HEK293 (cell line): ENCODE measurements at regions not wholly inside any gene's neighbourhood (a gene's known extent, or its start where the extent isn't known, plus 50 kb on each side); places are given as distances from the start of the nearest gene placed in this dataset.

Experiments
- CTCF ChIA-PET: fragments of 350-600 bp; formaldehyde crosslinking; extraction: SDS; loops from one replicate; lab custom pipeline; 2021; ENCODE audit warnings: antibody characterized with exemption; lab: Yijun Ruan, JAX
- POLR2A ChIA-PET: fragments of 300-600 bp; formaldehyde crosslinking; extraction: SDS; loops from one replicate; lab custom pipeline; 2020; ENCODE audit warnings: antibody characterized with exemption, inconsistent platforms; lab: Yijun Ruan, JAX
- H3K27ac ChIP-seq: fragments of 200-500 bp; sonication (Bioruptor generic); 2 replicates; pipeline ENCODE4 v1.5.1; 2014; ENCODE audit warnings: low read depth, low read length, control low read depth, inconsistent platforms; ENCODE audit errors: extremely low read depth
- H3K36me3 ChIP-seq, 2 experiments: fragments of 200-500 bp in 1 of 2; sonication (Bioruptor generic) in 1 of 2; 1 replicate in 1 of 2; 2 replicates in 1 of 2; pipeline ENCODE4 v1.5.1; 2014 to 2017; ENCODE audit warnings: inconsistent platforms in 2 of 2, low read length in 2 of 2; ENCODE audit not compliant: control insufficient read depth in 2 of 2, insufficient read depth in 1 of 2
- H3K4me1 ChIP-seq: fragments of 200-500 bp; sonication (Bioruptor generic); 2 replicates; pipeline ENCODE4 v1.5.1; 2014; ENCODE audit warnings: mild to moderate bottlenecking, low read length, inconsistent platforms; ENCODE audit not compliant: control insufficient read depth, insufficient read depth
- H3K4me3 ChIP-seq: 2 replicates; pipeline ENCODE4 v1.5.1; 2011; ENCODE audit warnings: low read depth, mild to moderate bottlenecking, control low read depth, low read length, moderate library complexity
- H3K9me3 ChIP-seq: fragments of 200-500 bp; sonication (Bioruptor generic); 2 replicates; pipeline ENCODE4 v1.5.1; 2014; ENCODE audit warnings: low read depth, low read length, inconsistent platforms; ENCODE audit not compliant: control insufficient read depth, insufficient read depth
- EGR2 ChIP-seq: fragments of 450-650 bp; formaldehyde crosslinking; IDR thresholded peaks from 2 replicates; pipeline ENCODE4 v1.5.1; 2016; ENCODE audit warnings: low read depth, missing biosample characterization, missing genetic modification characterization
- GLIS1 ChIP-seq: fragments of 450-650 bp; formaldehyde crosslinking; IDR thresholded peaks from 2 replicates; pipeline ENCODE4 v1.5.1; 2016; ENCODE audit warnings: missing biosample characterization, missing genetic modification characterization
- KLF9 ChIP-seq: fragments of 450-650 bp; formaldehyde crosslinking; IDR thresholded peaks from 2 replicates; pipeline ENCODE4 v1.5.1; 2016; ENCODE audit warnings: missing biosample characterization, missing genetic modification characterization, low read depth
- OSR2 ChIP-seq: fragments of 450-650 bp; formaldehyde crosslinking; IDR thresholded peaks from 2 replicates; pipeline ENCODE4 v1.5.1; 2016; ENCODE audit warnings: missing biosample characterization, missing genetic modification characterization
- SCRT1 ChIP-seq: fragments of 450-650 bp; formaldehyde crosslinking; IDR thresholded peaks from 2 replicates; pipeline ENCODE4 v1.5.1; 2016; ENCODE audit warnings: missing biosample characterization, missing genetic modification characterization, borderline replicate concordance
- WT1 ChIP-seq: fragments of 450-650 bp; formaldehyde crosslinking; IDR thresholded peaks from 2 replicates; pipeline ENCODE4 v1.5.1; 2016; ENCODE audit warnings: missing biosample characterization, missing genetic modification characterization
- YY1 ChIP-seq: fragments of 450-650 bp; formaldehyde crosslinking; IDR thresholded peaks from 2 replicates; pipeline ENCODE4 v1.5.1; 2018; ENCODE audit warnings: missing biosample characterization, missing genetic modification characterization
- ZBTB7A ChIP-seq: fragments of 450-650 bp; formaldehyde crosslinking; IDR thresholded peaks from 2 replicates; pipeline ENCODE4 v1.5.1; 2016; ENCODE audit warnings: low read depth, missing biosample characterization, missing genetic modification characterization
- ZFP41 ChIP-seq: fragments of 450-650 bp; formaldehyde crosslinking; IDR thresholded peaks from 2 replicates; pipeline ENCODE4 v1.5.1; 2016; ENCODE audit warnings: missing biosample characterization, missing genetic modification characterization, borderline replicate concordance
- ZNF10 ChIP-seq: fragments of 450-650 bp; formaldehyde crosslinking; IDR thresholded peaks from 2 replicates; pipeline ENCODE4 v1.5.1; 2017; ENCODE audit warnings: missing biosample characterization, missing genetic modification characterization
- ZNF155 ChIP-seq: fragments of 450-650 bp; formaldehyde crosslinking; IDR thresholded peaks from 2 replicates; pipeline ENCODE4 v1.5.1; 2016; ENCODE audit warnings: missing biosample characterization, missing genetic modification characterization
- ZNF184 ChIP-seq: fragments of 450-650 bp; IDR thresholded peaks from 2 replicates; pipeline ENCODE4 v1.5.1; 2018; ENCODE audit warnings: missing biosample characterization, mild to moderate bottlenecking, missing genetic modification characterization
- ZNF19 ChIP-seq: fragments of 450-650 bp; formaldehyde crosslinking; IDR thresholded peaks from 2 replicates; pipeline ENCODE4; 2016; ENCODE audit warnings: missing biosample characterization, missing genetic modification characterization, low read depth
- ZNF2 ChIP-seq: fragments of 450-650 bp; formaldehyde crosslinking; IDR thresholded peaks from 2 replicates; pipeline ENCODE4 v1.5.1; 2016; ENCODE audit warnings: missing biosample characterization, missing genetic modification characterization
- ZNF266 ChIP-seq: fragments of 450-650 bp; formaldehyde crosslinking; IDR thresholded peaks from 2 replicates; pipeline ENCODE4 v1.5.1; 2016; ENCODE audit warnings: missing biosample characterization, missing genetic modification characterization, low read depth
- ZNF274 ChIP-seq, 2 experiments: fragments of 200-500 bp in 1 of 2; fragments of 450-650 bp in 1 of 2; sonication (Bioruptor generic) in 1 of 2; formaldehyde crosslinking in 1 of 2; IDR thresholded peaks; 2 replicates each; pipeline versions ENCODE4 v1.5.1 to v1.6.1; 2014 to 2016; ENCODE audit warnings: borderline replicate concordance in 1 of 2, inconsistent platforms in 1 of 2, low read length in 1 of 2, missing biosample characterization in 1 of 2, missing genetic modification characterization in 1 of 2
- ZNF324 ChIP-seq: fragments of 450-650 bp; formaldehyde crosslinking; IDR thresholded peaks from 2 replicates; pipeline ENCODE4 v1.5.1; 2016; ENCODE audit warnings: missing biosample characterization, missing genetic modification characterization
- ZNF341 ChIP-seq: fragments of 450-650 bp; formaldehyde crosslinking; IDR thresholded peaks from 2 replicates; pipeline ENCODE4; 2016; ENCODE audit warnings: low read depth, missing biosample characterization, missing genetic modification characterization
- ZNF354C ChIP-seq: fragments of 450-650 bp; formaldehyde crosslinking; IDR thresholded peaks from 2 replicates; pipeline ENCODE4 v1.5.1; 2016; ENCODE audit warnings: missing biosample characterization, missing genetic modification characterization, low read depth, borderline replicate concordance
- ZNF394 ChIP-seq: fragments of 450-650 bp; formaldehyde crosslinking; IDR thresholded peaks from 2 replicates; pipeline ENCODE4 v1.5.1; 2016; ENCODE audit warnings: missing biosample characterization, missing genetic modification characterization, mild to moderate bottlenecking, moderate library complexity, borderline replicate concordance
- ZNF558 ChIP-seq: fragments of 450-650 bp; formaldehyde crosslinking; IDR thresholded peaks from 2 replicates; pipeline ENCODE4 v1.5.1; 2016; ENCODE audit warnings: missing biosample characterization, missing genetic modification characterization
- ZNF560 ChIP-seq: fragments of 450-650 bp; formaldehyde crosslinking; IDR thresholded peaks from 2 replicates; pipeline ENCODE4 v1.5.1; 2017; ENCODE audit warnings: missing biosample characterization, missing genetic modification characterization, borderline replicate concordance
- ZNF621 ChIP-seq: fragments of 450-650 bp; formaldehyde crosslinking; IDR thresholded peaks from 2 replicates; pipeline ENCODE4 v1.5.1; 2017; ENCODE audit warnings: missing biosample characterization, missing genetic modification characterization
- ZNF629 ChIP-seq: fragments of 450-650 bp; formaldehyde crosslinking; IDR thresholded peaks from 2 replicates; pipeline ENCODE4 v1.5.1; 2017; ENCODE audit warnings: missing biosample characterization, missing genetic modification characterization
- ZNF777 ChIP-seq: fragments of 450-650 bp; formaldehyde crosslinking; IDR thresholded peaks from 2 replicates; pipeline ENCODE4 v1.5.1; 2017; ENCODE audit warnings: missing biosample characterization, missing genetic modification characterization, borderline replicate concordance
- ZNF792 ChIP-seq: fragments of 450-650 bp; formaldehyde crosslinking; IDR thresholded peaks from 2 replicates; pipeline ENCODE4 v1.5.1; 2016; ENCODE audit warnings: missing biosample characterization, missing genetic modification characterization
- ZNF837 ChIP-seq: fragments of 450-650 bp; formaldehyde crosslinking; IDR thresholded peaks from 2 replicates; pipeline ENCODE4 v1.5.1; 2016; ENCODE audit warnings: missing biosample characterization, missing genetic modification characterization
- TF ChIP-seq, protein P1 (sequence below): fragments of 450-650 bp; formaldehyde crosslinking; IDR thresholded peaks from 2 replicates; pipeline ENCODE4 v1.5.1; 2016; ENCODE audit warnings: missing biosample characterization, missing genetic modification characterization
- TF ChIP-seq, protein P2 (sequence below): fragments of 450-650 bp; formaldehyde crosslinking; IDR thresholded peaks from 2 replicates; pipeline ENCODE4 v1.5.1; 2017; ENCODE audit warnings: missing biosample characterization, missing genetic modification characterization
- TF ChIP-seq, protein P3 (sequence below): fragments of 450-650 bp; IDR thresholded peaks from 2 replicates; pipeline ENCODE4 v1.5.1; 2018; ENCODE audit warnings: missing biosample characterization, mild to moderate bottlenecking, missing genetic modification characterization
- TF ChIP-seq, protein P4 (sequence below): fragments of 450-650 bp; formaldehyde crosslinking; IDR thresholded peaks from 2 replicates; pipeline ENCODE4 v1.5.1; 2016; ENCODE audit warnings: missing biosample characterization, missing genetic modification characterization

DNA sequence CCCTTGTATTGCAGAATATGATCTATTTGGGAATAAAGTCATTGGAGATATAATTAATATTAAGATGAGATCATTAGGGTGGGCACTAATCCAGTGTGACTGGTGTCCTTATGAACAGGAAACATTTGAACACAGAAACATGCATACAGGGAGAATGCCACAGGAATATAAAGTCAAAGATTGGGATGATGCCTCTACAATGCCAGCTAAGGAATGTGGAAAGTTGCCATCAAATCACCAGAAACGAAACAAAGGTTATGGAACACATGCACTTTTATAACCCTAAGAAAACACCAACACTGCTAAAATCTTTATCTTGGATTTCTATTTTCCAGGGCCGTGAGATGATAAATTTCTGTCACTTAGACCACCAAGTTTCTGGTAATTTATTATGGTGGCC, 442.4 kb upstream of the BCHE start:
- H3K36me3 ChIP-seq = no peaks in the 10 kb centered on the region
- CTCF ChIA-PET = no interaction called here

GRCh38 chr3:166275024-166275390, 437.8 kb upstream of the BCHE start:
- Histone ChIP-seq H3K4me1 (no peaks in the 10 kb centered on the region), H3K9me3 (no peaks in the 10 kb centered on the region), H3K27ac (no peak overlapping the region), H3K36me3 (no peaks in the 10 kb centered on the region), H3K4me3 (no peak overlapping the region)
- CTCF ChIA-PET = no interaction called here
- POLR2A ChIA-PET = no interaction called here
- TF ChIP-seq ZNF777 (tag by site-specific recombination) (no peak), ZNF837 (tag by site-specific recombination) (no peak), ZNF19 (tag by site-specific recombination) (no peak), ZNF558 (tag by site-specific recombination) (no peak), GLIS1 (no peak), ZNF266 (no peak), ZNF629 (tag by site-specific recombination) (no peak), ZNF324 (tag by site-specific recombination) (no peak), ZNF792 (no peak), WT1 (tag by site-specific recombination) (no peak), YY1 (no peak), ZNF394 (tag by site-specific recombination) (no peak), SCRT1 (tag by site-specific recombination) (no peak), ZFP41 (tag by site-specific recombination) (no peak), ZNF354C (tag by site-specific recombination) (no peak), KLF9 (tag by site-specific recombination) (no peak)
- TF ChIP-seq, protein P1, sequence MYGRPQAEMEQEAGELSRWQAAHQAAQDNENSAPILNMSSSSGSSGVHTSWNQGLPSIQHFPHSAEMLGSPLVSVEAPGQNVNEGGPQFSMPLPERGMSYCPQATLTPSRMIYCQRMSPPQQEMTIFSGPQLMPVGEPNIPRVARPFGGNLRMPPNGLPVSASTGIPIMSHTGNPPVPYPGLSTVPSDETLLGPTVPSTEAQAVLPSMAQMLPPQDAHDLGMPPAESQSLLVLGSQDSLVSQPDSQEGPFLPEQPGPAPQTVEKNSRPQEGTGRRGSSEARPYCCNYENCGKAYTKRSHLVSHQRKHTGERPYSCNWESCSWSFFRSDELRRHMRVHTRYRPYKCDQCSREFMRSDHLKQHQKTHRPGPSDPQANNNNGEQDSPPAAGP (tag by site-specific recombination) = no peak

More for the DNA sequence above, 442.4 kb upstream of the BCHE start:
- H3K27ac ChIP-seq = no peak overlapping the region
- H3K4me3 ChIP-seq = no peak overlapping the region
- no peaks in the 10 kb centered on the region for H3K4me1 ChIP-seq
- POLR2A ChIA-PET = no interaction called here
- H3K9me3 ChIP-seq = no peaks in the 10 kb centered on the region
- TF ChIP-seq ZNF837 (tag by site-specific recombination) (no peak), ZNF274 (IDR thresholded peaks at IDR 0.05; ENCODE audit: low read length) (no peak), ZNF274 (tag by site-specific recombination; IDR thresholded peaks at IDR 0.05; ENCODE audit: borderline replicate concordance) (no peak), ZNF10 (no peak), ZNF621 (no peak), ZNF560 (no peak), ZNF341 (no peak), ZNF2 (tag by site-specific recombination) (no peak), OSR2 (no peak), ZNF155 (tag by site-specific recombination) (no peak), EGR2 (no peak), ZNF184 (tag by site-specific recombination) (no peak), ZBTB7A (no peak)
- TF ChIP-seq, protein P2, sequence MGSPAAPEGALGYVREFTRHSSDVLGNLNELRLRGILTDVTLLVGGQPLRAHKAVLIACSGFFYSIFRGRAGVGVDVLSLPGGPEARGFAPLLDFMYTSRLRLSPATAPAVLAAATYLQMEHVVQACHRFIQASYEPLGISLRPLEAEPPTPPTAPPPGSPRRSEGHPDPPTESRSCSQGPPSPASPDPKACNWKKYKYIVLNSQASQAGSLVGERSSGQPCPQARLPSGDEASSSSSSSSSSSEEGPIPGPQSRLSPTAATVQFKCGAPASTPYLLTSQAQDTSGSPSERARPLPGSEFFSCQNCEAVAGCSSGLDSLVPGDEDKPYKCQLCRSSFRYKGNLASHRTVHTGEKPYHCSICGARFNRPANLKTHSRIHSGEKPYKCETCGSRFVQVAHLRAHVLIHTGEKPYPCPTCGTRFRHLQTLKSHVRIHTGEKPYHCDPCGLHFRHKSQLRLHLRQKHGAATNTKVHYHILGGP (tag by site-specific recombination) = no peak
- TF ChIP-seq, protein P3, sequence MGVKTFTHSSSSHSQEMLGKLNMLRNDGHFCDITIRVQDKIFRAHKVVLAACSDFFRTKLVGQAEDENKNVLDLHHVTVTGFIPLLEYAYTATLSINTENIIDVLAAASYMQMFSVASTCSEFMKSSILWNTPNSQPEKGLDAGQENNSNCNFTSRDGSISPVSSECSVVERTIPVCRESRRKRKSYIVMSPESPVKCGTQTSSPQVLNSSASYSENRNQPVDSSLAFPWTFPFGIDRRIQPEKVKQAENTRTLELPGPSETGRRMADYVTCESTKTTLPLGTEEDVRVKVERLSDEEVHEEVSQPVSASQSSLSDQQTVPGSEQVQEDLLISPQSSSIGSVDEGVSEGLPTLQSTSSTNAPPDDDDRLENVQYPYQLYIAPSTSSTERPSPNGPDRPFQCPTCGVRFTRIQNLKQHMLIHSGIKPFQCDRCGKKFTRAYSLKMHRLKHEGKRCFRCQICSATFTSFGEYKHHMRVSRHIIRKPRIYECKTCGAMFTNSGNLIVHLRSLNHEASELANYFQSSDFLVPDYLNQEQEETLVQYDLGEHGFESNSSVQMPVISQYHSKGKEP (tag by site-specific recombination) = no peak
- TF ChIP-seq, protein P4, sequence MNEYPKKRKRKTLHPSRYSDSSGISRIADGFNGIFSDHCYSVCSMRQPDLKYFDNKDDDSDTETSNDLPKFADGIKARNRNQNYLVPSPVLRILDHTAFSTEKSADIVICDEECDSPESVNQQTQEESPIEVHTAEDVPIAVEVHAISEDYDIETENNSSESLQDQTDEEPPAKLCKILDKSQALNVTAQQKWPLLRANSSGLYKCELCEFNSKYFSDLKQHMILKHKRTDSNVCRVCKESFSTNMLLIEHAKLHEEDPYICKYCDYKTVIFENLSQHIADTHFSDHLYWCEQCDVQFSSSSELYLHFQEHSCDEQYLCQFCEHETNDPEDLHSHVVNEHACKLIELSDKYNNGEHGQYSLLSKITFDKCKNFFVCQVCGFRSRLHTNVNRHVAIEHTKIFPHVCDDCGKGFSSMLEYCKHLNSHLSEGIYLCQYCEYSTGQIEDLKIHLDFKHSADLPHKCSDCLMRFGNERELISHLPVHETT (tag by site-specific recombination) = no peak
- TF ChIP-seq, all 188 proteins: peak for 0
